Mucosa of stomach (tissue), 1 donor: ENCODE measurements at regions not wholly inside any gene's neighbourhood (a gene's known extent, or its start where the extent isn't known, plus 50 kb on each side); places are given as distances from the start of the nearest gene placed in this dataset.

Experiments used
- H3K27me3 ChIP-seq: one replicate; pipeline ENCODE4 v1.7.0; 2013; ENCODE audit warnings: mild to moderate bottlenecking, low read length; ENCODE audit not compliant: control insufficient read depth, insufficient read depth
- H3K36me3 ChIP-seq: one replicate; pipeline ENCODE4 v1.7.0; 2013; ENCODE audit warnings: low read length; ENCODE audit not compliant: control insufficient read depth, insufficient read depth
- H3K4me1 ChIP-seq: one replicate; pipeline ENCODE4 v1.7.0; 2013; ENCODE audit warnings: mild to moderate bottlenecking, low read length; ENCODE audit not compliant: control insufficient read depth, insufficient read depth
- H3K4me3 ChIP-seq: one replicate; pipeline ENCODE4 v1.7.0; 2013; ENCODE audit warnings: low read length
- H3K9ac ChIP-seq: one replicate; pipeline ENCODE4 v1.7.0; 2013; ENCODE audit warnings: mild to moderate bottlenecking, low read length, moderate library complexity
- H3K9me3 ChIP-seq: one replicate; pipeline ENCODE4 v1.7.0; 2013; ENCODE audit warnings: mild to moderate bottlenecking, low read length, moderate library complexity; ENCODE audit not compliant: control insufficient read depth
- donor health status: Pancreatic carcinoma.

DNA sequence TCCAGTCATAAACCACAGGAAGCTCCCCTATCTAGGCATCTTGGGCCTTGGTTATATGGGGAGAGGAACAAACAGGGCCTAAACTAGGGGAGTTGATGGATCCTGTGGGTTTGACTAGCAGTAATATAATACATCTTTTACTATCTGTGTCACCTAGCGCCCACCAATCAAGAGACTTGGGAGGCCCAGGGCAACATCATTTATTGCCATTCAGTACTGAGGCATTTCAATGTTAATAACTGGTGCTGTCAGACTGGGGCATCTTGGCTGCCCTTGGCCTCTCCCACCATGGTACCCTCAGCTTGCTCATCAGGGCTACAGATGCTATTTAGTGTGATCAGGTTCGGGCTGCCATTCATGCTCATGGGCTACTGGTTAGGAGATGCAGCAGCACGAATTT lies 320.7 kb downstream of the MYCN start:
- no peaks in the 10 kb centered on the region for H3K36me3 ChIP-seq
- no peak overlapping the region for H3K9ac ChIP-seq
- H3K27me3 ChIP-seq = no peaks in the 10 kb centered on the region
- H3K4me1 ChIP-seq = no peaks in the 10 kb centered on the region
- H3K4me3 ChIP-seq = no peak overlapping the region
- no peaks in the 10 kb centered on the region for H3K9me3 ChIP-seq

DNA sequence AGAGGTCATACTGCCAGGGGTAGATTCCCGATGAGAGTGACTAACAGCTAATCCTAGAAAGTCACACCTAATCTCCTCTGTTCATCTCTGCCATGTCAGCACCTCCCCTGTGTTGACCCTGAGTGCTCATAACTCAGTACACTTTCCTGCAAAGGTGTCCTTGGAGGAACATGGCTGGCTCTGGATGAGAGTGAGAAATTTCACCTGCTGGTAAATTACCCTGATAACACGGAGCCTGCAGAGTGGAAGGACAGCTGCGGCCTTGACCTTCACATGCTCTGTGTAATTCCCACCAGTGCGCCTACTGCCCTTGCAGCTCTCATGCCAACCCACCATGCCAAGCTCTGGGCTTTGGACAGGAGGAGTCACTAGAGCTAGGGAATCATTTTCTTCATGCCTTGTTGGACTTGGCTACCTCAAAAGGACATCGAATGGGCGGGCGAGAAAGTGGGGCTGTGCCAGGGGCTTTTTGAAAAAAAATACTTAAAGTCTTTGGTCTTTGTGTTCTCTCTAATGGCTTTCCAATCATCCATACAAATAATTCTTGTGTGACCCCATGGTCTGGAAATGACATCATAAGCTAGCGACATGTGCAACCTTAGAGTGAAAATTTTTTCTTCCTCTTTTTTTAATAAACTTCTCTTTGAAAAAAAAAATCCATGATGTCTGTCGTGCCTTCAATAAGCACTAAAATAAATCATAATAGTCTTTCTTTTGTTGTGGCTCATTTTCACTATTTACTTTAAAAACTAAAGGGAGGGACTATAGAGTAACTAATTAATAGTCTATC lies 319.9 kb downstream of the MYCN start:
- Histone ChIP-seq H3K9me3 (no peaks in the 10 kb centered on the region), H3K27me3 (no peaks in the 10 kb centered on the region), H3K9ac (no peak overlapping the region), H3K4me3 (no peak overlapping the region), H3K36me3 (no peaks in the 10 kb centered on the region), H3K4me1 (no peaks in the 10 kb centered on the region)

DNA sequence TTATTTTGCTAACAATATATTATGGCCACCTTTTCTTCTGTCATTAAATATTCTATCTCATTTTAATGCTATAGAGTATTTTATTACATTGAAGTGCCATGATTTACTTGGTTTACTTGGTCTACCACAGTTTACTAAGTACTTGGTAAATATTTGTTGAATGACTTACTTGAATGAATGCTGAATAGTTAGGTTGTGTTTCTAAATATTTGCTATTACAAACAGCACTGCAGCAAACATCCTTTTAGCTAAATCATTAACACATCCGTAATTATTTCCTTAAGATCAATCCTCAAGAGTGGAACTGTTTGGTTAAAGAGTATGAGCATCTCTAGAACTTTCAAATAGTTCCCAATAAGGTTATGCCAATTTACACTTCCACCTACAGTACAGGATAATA lies 318.7 kb downstream of the MYCN start:
- Histone ChIP-seq H3K27me3 (no peaks in the 10 kb centered on the region), H3K9me3 (no peaks in the 10 kb centered on the region), H3K9ac (no peak overlapping the region), H3K4me1 (no peaks in the 10 kb centered on the region), H3K36me3 (no peaks in the 10 kb centered on the region), H3K4me3 (no peak overlapping the region)

DNA sequence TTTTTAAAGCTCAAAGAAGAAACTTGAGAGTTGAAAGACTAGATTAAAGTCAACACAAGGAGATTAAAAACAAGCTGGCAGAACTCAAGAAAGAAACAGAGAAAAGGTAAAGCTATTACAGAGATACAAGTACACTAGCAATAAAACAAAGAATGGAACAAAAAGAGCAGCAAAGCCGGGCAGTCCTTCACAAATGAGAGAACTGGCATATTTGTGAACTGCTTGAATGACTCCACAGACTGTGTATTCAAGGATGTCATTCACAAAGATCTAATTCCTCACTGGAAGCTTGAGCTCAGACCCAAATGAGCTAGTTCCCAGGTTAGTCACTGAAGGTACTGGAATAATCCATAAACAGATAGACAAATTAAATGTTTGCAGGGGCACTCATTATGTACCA lies 318.0 kb downstream of the MYCN start:
- Histone ChIP-seq H3K9ac (no peak overlapping the region), H3K36me3 (no peaks in the 10 kb centered on the region), H3K4me1 (no peaks in the 10 kb centered on the region), H3K27me3 (no peaks in the 10 kb centered on the region), H3K9me3 (no peaks in the 10 kb centered on the region), H3K4me3 (no peak overlapping the region)

DNA sequence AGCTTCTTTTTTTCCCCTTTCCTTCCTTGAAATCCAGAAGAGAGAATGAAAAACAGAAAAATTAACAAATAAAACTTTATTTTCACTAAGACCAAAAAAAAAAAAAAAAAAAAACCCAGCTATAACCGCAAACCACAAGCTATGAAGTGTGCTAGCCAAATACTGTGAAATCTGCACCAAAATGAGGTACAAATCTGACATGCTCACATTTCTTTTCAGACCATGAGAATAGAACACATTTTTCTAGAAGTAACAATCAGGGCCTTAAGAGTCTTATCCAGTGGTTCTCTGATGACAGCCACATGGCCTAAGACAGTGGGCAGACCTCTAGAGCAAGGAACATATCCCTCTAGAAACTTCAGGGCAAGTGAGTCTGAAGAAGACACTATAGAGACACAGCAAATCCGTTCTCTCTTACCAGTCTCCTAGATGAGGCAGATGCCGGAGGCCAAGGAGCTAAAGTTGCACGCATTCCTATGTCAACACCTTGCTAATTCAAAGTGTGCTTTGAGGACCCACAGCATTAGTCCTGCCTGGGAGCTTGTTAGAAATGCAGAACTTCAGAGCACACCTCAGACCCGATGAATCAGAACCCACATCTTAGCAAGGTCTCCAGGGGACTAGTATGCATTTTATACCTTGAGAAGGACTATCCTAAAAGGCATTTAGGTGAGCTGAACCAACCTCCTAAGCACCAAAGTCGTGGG lies 317.1 kb downstream of the MYCN start:
- Histone ChIP-seq H3K4me3 (no peak overlapping the region), H3K9me3 (no peaks in the 10 kb centered on the region), H3K36me3 (no peaks in the 10 kb centered on the region)

DNA sequence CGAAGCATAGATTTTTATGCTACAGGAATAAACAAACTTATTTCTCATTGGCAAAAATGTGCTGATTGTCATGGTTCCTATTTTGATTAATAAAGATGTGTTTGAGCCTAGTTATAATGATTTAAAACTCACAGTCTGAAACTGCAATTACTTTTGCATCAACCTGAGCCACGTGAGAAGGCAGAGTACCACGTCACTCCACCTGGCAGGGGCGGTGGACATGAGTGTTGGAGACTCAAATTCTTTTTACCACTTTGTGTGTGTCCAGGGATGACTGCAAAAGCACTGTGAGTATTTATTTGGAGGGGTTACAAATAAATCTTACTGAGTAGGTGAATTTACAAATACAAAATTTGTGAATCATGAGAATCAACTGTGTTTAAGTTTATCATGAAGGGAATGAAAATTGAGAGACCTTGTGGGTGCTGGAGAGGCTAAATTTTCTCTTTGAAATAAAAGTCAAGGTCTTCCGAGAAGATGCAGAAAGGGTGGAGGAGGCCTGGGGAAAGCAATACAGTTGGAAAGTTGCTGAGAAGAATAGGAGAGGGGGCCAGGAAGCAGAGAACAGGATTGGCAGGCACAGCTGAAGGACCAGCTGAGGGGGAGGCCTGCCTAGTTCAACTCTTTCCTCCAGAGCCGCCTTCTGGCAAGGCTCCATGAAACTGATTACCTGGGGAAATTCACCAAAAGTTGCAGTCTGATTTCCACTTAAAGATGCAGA lies 316.4 kb downstream of the MYCN start:
- H3K36me3 ChIP-seq = no peaks in the 10 kb centered on the region
- no peaks in the 10 kb centered on the region for H3K27me3 ChIP-seq
- no peak overlapping the region for H3K9ac ChIP-seq
- no peaks in the 10 kb centered on the region for H3K4me1 ChIP-seq
- no peaks in the 10 kb centered on the region for H3K9me3 ChIP-seq
- no peak overlapping the region for H3K4me3 ChIP-seq

More for the DNA sequence above, 317.1 kb downstream of the MYCN start:
- no peak overlapping the region for H3K9ac ChIP-seq
- H3K27me3 ChIP-seq = no peaks in the 10 kb centered on the region
- no peaks in the 10 kb centered on the region for H3K4me1 ChIP-seq

DNA sequence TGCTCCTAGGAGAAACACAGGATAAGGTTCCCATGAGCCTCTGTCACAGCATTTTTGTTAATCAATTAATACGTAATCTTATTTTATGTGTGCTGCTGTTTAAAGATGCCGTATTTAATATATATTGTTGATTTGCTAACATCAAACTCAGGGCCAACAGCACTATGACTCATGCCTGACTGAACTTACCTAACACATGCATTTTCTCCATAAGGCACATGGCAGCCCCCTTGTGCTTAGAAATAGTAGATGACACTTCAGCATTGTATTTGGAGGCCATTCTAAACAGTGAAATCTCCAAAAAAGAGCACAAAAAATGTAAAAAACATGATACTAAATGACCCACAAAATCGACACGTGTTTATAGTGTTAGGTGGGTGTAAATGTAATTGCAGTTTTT lies 314.8 kb downstream of the MYCN start:
- Histone ChIP-seq H3K27me3 (peaks cover under 1% of the 10 kb centered on the region), H3K4me1 (no peaks in the 10 kb centered on the region), H3K36me3 (no peaks in the 10 kb centered on the region), H3K9ac (no peak overlapping the region), H3K9me3 (no peaks in the 10 kb centered on the region), H3K4me3 (no peak overlapping the region)

DNA sequence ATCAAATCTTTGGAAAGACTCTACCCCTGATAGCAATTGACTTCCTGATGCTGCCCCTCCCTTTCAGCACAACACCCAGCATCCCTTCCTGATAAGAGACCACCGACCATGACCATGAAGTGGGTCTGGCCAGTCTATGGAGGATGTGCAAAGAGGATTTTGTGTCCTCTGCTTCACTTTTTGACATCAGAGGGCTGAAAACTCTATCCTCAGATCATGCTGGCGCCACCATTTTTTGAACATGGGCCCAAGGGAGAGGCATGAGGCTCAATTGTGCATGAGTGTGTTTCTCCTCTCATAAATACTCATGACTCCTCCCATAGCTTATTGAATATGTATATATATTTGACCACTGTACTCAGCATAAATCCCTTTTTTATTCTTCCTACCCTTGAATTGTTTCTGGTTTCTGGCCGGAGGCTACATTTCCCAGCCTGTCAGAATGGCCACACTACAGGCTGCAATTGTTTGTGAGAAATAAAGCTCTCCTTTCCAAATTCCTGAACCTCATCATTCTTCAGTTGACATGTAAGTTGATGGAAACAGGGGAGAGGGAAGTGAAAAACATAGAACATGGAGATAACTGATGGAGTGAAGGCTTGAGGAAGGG lies 314.1 kb downstream of the MYCN start:
- H3K36me3 ChIP-seq = no peaks in the 10 kb centered on the region
- H3K4me3 ChIP-seq = no peak overlapping the region
- H3K9ac ChIP-seq = no peak overlapping the region
- H3K4me1 ChIP-seq = no peaks in the 10 kb centered on the region
- H3K27me3 ChIP-seq = peaks cover 5% of the 10 kb centered on the region
- H3K9me3 ChIP-seq = no peaks in the 10 kb centered on the region

DNA sequence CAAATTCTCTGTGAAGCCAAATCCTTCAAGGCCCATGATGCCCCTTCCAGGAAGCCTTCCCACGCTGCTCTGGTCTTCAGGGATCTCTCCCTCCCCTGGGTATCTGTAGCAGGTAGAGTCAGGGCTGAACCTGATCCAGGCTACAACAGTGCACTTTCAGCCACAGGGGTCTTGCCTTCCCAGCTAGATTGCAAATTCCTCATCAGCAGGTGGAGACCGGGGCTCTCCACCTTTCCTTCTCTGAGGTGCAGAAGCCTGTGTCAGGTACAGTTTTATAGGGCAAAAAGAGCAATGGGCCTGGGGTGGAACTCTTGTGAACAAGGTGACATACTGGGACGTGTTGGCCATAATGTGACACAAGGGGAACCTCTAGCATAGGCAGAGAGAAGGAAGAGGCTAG lies 312.9 kb downstream of the MYCN start:
- no peaks in the 10 kb centered on the region for H3K9me3 ChIP-seq

DNA sequence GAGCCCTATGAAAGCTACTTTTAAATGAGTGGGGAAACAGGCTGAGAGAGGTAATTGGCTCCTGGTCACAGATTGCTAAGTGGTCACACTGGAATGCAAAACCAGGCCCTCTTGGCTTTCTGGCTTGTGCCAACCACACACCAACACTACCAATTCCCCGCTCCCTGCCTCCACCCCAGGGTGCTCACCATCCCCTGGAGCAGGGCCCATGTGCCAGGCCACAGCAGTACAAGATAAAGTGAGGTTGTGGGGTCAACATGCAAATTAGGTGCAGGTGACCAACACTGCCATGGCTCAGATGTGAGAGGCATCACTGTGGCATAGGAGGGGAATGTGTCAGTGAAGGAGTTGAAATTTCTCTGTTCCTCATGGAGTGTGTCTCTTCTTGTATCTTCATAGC lies 312.5 kb downstream of the MYCN start:
- Histone ChIP-seq H3K4me3 (no peak overlapping the region), H3K4me1 (no peaks in the 10 kb centered on the region), H3K36me3 (no peaks in the 10 kb centered on the region), H3K9ac (no peak overlapping the region), H3K9me3 (no peaks in the 10 kb centered on the region), H3K27me3 (peaks cover 5% of the 10 kb centered on the region)

More for the DNA sequence above, 312.9 kb downstream of the MYCN start:
- Histone ChIP-seq H3K4me1 (no peaks in the 10 kb centered on the region), H3K27me3 (peaks cover 5% of the 10 kb centered on the region), H3K9ac (no peak overlapping the region), H3K4me3 (no peak overlapping the region), H3K36me3 (no peaks in the 10 kb centered on the region)

DNA sequence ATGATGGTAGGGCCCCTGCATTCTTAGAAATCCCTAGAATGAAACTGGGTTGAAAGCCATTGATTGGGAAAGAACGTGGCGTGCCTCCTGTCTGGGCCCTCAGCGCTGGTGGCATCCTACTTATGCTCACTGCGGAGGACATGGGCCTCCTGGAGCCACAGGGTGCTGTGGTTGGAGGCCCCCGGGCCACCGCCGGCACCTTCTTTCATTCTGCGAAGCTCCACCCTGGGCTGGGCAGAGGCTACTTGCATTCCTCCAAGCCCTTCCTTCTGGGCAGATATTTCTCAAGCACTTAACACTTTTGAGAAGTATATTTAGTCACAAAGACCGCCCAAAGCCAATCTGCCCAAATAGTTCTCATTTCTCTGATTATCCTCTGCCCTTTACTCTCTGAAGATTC lies 311.9 kb downstream of the MYCN start:
- no peaks in the 10 kb centered on the region for H3K9me3 ChIP-seq
- H3K4me1 ChIP-seq = peaks cover 4% of the 10 kb centered on the region
- H3K36me3 ChIP-seq = no peaks in the 10 kb centered on the region
- no peak overlapping the region for H3K4me3 ChIP-seq
- peaks cover 5% of the 10 kb centered on the region for H3K27me3 ChIP-seq
- H3K9ac ChIP-seq = no peak overlapping the region
